Gastrocnemius medialis (tissue), 4 donors: ENCODE measurements at regions not wholly inside any gene's neighbourhood (a gene's known extent, or its start where the extent isn't known, plus 50 kb on each side); places are given as distances from the start of the nearest gene placed in this dataset.

Source experiments
- ATAC-seq, 2 donors: fragments of 150-250 bp; one replicate each; pipeline ENCODE4 v1.9.1; 2016
- DNase-seq, 2 donors: peaks; one replicate each; pipeline ENCODE4 v3.0.0-alpha.2; 2019
- H3K27ac ChIP-seq, 4 donors: fragments of 200-600 bp; sonication (generic); 1 replicate in 1 of 4; 2 replicates in 3 of 4; pipeline ENCODE4 v1.5.1; 2016 to 2018; ENCODE audit warnings: mild to moderate bottlenecking in 2 of 4, moderate library complexity in 1 of 4
- H3K27me3 ChIP-seq, 3 donors: fragments of 200-600 bp; sonication (generic) in 2 of 3; 1 replicate in 1 of 3; 2 replicates in 2 of 3; pipeline versions ENCODE4 v1.5.1 to v1.6.0; 2016 to 2019; ENCODE audit warnings: mild to moderate bottlenecking in 1 of 3, moderate library complexity in 1 of 3
- H3K36me3 ChIP-seq, 2 donors: fragments of 200-600 bp; sonication (generic) in 1 of 2; one replicate each; pipeline ENCODE4 v1.5.1; 2017 to 2018
- H3K4me1 ChIP-seq, 2 donors: fragments of 200-600 bp; sonication (generic) in 1 of 2; one replicate each; pipeline ENCODE4 v1.5.1; 2016 to 2017; ENCODE audit warnings: mild to moderate bottlenecking in 2 of 2
- H3K4me3 ChIP-seq, 4 donors: fragments of 200-600 bp; sonication (generic) in 3 of 4; 1 replicate in 1 of 4; 2 replicates in 3 of 4; pipeline ENCODE4 v1.5.1; 2016 to 2019; ENCODE audit warnings: mild to moderate bottlenecking in 2 of 4
- H3K9me3 ChIP-seq, 3 donors: fragments of 200-600 bp; sonication (generic) in 2 of 3; 1 replicate in 1 of 3; 2 replicates in 2 of 3; pipeline ENCODE4 v1.5.1; 2016 to 2019
- POLR2A ChIP-seq, 2 donors: fragments of 450-650 bp; IDR thresholded peaks; one replicate each; pipeline ENCODE4 v1.6.1; 2017; ENCODE audit warnings: antibody characterized with exemption in 2 of 2, mild to moderate bottlenecking in 2 of 2, moderate library complexity in 2 of 2
- in situ Hi-C, 4 donors: fragments of 200-750 bp; cut with MboI; loops; one replicate each; pipeline versions ENCODE4 v1.15.0 to v1.8.0; 2017; ENCODE audit warnings: low sequenced_read_pairs in 4 of 4
- intact Hi-C: fragments of 100-400 bp; cut with DNase I; formaldehyde crosslinking; loops from one replicate; pipeline ENCODE4 v1.15.1; 2023; ENCODE audit warnings: low total_unique reads
- TF ChIP-seq, protein P1 (sequence below), 5 experiments: fragments of 450-650 bp in 3 of 5; fragments of 200-600 bp in 2 of 5; sonication (generic) in 2 of 5; IDR thresholded peaks in 4 of 5; conservative IDR thresholded peaks in 1 of 5; 1 replicate in 4 of 5; 2 replicates in 1 of 5; pipeline ENCODE4 v1.5.1; 2016 to 2019; ENCODE audit warnings: antibody characterized with exemption in 5 of 5, mild to moderate bottlenecking in 3 of 5, moderate library complexity in 3 of 5

DNA sequence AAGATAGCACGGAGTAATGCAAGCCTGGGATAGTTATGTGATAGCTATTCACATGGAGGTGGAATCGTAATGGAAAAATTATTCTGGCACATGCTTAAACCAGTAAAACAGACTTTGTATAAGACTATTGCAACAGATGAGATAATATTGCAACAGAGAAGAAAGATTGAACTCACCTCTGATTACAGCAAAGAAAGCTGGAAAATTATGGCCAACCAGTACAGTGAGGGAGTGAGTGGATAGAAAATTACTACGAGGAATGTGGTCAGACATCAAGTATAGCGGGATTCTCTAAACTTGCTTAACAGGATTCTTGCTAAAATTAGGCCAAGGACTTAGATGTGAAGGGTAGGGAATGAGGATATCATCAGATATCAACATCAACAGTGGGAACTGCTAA lies 397.6 kb upstream of the KLHL1 start:
- no peak for TF ChIP-seq POLR2A (IDR thresholded peaks at IDR 0.05)
- TF ChIP-seq, protein P1, sequence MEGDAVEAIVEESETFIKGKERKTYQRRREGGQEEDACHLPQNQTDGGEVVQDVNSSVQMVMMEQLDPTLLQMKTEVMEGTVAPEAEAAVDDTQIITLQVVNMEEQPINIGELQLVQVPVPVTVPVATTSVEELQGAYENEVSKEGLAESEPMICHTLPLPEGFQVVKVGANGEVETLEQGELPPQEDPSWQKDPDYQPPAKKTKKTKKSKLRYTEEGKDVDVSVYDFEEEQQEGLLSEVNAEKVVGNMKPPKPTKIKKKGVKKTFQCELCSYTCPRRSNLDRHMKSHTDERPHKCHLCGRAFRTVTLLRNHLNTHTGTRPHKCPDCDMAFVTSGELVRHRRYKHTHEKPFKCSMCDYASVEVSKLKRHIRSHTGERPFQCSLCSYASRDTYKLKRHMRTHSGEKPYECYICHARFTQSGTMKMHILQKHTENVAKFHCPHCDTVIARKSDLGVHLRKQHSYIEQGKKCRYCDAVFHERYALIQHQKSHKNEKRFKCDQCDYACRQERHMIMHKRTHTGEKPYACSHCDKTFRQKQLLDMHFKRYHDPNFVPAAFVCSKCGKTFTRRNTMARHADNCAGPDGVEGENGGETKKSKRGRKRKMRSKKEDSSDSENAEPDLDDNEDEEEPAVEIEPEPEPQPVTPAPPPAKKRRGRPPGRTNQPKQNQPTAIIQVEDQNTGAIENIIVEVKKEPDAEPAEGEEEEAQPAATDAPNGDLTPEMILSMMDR (IDR thresholded peaks at IDR 0.05 in 4 of 5, conservative IDR thresholded peaks at IDR 0.05 in 1 of 5), result no peak
- no peaks in the 10 kb centered on the region for H3K9me3 ChIP-seq
- H3K4me1 ChIP-seq, result no peaks in the 10 kb centered on the region
- no peak overlapping the region for H3K4me3 ChIP-seq
- no peak overlapping the region for H3K27ac ChIP-seq
- DNase-seq, result no peak
- intact Hi-C loops (no loop called here), in situ Hi-C loops (no loop called here)
- ATAC-seq, result no peak
- H3K27me3 ChIP-seq, result no peaks in the 10 kb centered on the region
- no peaks in the 10 kb centered on the region for H3K36me3 ChIP-seq

GRCh38 chr13:70502944-70503343 lies 394.7 kb upstream of the KLHL1 start:
- H3K4me3 ChIP-seq, result no peak overlapping the region
- no peaks in the 10 kb centered on the region for H3K9me3 ChIP-seq
- no peak overlapping the region for H3K27ac ChIP-seq
- H3K36me3 ChIP-seq, result no peaks in the 10 kb centered on the region
- intact Hi-C loops (no loop called here), in situ Hi-C loops (no loop called here)
- DNase-seq (no peak), ATAC-seq (no peak)
- H3K27me3 ChIP-seq, result no peaks in the 10 kb centered on the region
- H3K4me1 ChIP-seq, result no peaks in the 10 kb centered on the region
- no peak for TF ChIP-seq POLR2A (IDR thresholded peaks at IDR 0.05)
- TF ChIP-seq, protein P1 (IDR thresholded peaks at IDR 0.05 in 4 of 5, conservative IDR thresholded peaks at IDR 0.05 in 1 of 5), result no peak

GRCh38 chr13:70490320-70490935 lies 382.2 kb upstream of the KLHL1 start:
- H3K27ac ChIP-seq, result no peak overlapping the region
- H3K4me1 ChIP-seq, result no peaks in the 10 kb centered on the region
- TF ChIP-seq, protein P1 (IDR thresholded peaks at IDR 0.05 in 4 of 5, conservative IDR thresholded peaks at IDR 0.05 in 1 of 5), result no peak
- no peak for TF ChIP-seq POLR2A (IDR thresholded peaks at IDR 0.05)
- no peaks in the 10 kb centered on the region for H3K27me3 ChIP-seq
- no peaks in the 10 kb centered on the region for H3K36me3 ChIP-seq
- ATAC-seq (no peak), DNase-seq (no peak)
- no peak overlapping the region for H3K4me3 ChIP-seq
- intact Hi-C loops (no loop called here), in situ Hi-C loops (no loop called here)
- H3K9me3 ChIP-seq, result no peaks in the 10 kb centered on the region

GRCh38 chr13:70484931-70485330 lies 376.7 kb upstream of the KLHL1 start:
- no peaks in the 10 kb centered on the region for H3K4me1 ChIP-seq
- no peak overlapping the region for H3K4me3 ChIP-seq
- H3K36me3 ChIP-seq, result no peaks in the 10 kb centered on the region
- intact Hi-C loops (no loop called here), in situ Hi-C loops (no loop called here)
- H3K27me3 ChIP-seq, result no peaks in the 10 kb centered on the region
- TF ChIP-seq POLR2A (IDR thresholded peaks at IDR 0.05), result no peak
- TF ChIP-seq, protein P1 (IDR thresholded peaks at IDR 0.05 in 4 of 5, conservative IDR thresholded peaks at IDR 0.05 in 1 of 5), result no peak
- no peak overlapping the region for H3K27ac ChIP-seq
- H3K9me3 ChIP-seq, result no peaks in the 10 kb centered on the region
- ATAC-seq (no peak), DNase-seq (no peak)
